ENCODE measurements at regions not wholly inside any gene's neighbourhood (a gene's known extent, or its start where the extent isn't known, plus 50 kb on each side); places are given as distances from the start of the nearest gene placed in this dataset.

DNA sequence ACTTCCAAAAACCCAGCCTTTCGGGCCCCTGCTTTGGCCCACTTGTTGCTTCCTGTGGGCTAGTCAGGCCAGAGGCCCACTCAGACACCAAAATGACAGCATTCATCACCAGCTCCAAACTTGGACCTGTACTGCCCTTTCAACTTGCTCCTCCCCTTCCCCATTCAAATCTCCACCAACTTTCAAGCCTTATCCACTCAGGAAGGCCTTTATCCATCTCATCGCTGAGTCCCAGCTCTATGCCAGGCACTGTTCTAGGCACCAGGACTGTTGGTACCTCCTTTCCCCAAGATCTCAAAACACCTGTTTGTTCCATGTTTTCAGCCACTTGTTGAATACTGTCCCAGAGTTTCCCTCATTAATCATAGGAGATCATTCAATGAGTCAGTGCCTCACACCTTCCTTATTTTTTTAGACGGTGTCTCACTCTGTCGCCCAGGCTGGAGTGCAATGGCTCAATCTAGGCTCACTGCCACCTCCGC lies 1011.4 kb downstream of the UQCRFS1 start:
- DNase-seq (no peak), ATAC-seq (no peak)
- Mint-ChIP-seq H3K4me3 (no peak overlapping the region), H3K9me3 (ENCODE audit: insufficient read depth) (peaks cover 13% of the 10 kb centered on the region), H3K4me1 (ENCODE audit: low read depth) (no peaks in the 10 kb centered on the region), H3K27ac (no peak overlapping the region), H3K27me3 (ENCODE audit: low read depth) (no peaks in the 10 kb centered on the region), H3K36me3 (ENCODE audit: low read depth) (no peaks in the 10 kb centered on the region)
- CTCF ChIA-PET = no interaction called here
- POLR2A ChIA-PET = no interaction called here

DNA sequence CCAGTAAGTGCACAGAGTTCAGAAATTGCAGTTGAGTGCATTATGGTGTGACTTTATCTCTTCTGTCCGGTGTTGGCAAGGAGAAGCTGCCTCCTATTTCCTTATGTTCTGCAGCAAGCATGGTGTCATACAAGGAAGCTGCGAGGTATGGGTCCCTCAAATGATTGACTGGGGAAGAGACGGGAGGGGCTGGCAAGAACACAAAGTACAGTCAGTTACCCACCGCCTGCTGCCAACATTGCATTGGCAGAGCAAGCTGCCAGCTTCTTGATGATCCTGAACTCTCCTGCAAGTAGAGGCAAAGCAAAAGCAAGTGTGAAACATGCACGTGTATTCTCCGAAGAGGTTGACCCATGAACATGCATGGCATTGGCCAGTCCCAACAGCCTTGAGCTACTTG lies 1013.6 kb downstream of the UQCRFS1 start:
- Mint-ChIP-seq H3K27me3 (ENCODE audit: low read depth) (no peaks in the 10 kb centered on the region), H3K36me3 (ENCODE audit: low read depth) (no peaks in the 10 kb centered on the region), H3K4me3 (no peak overlapping the region), H3K4me1 (ENCODE audit: low read depth) (no peaks in the 10 kb centered on the region), H3K27ac (no peak overlapping the region), H3K9me3 (ENCODE audit: insufficient read depth) (peaks cover 13% of the 10 kb centered on the region)
- ATAC-seq (no peak), DNase-seq (no peak)
- POLR2A ChIA-PET = no interaction called here
- CTCF ChIA-PET = no interaction called here

DNA sequence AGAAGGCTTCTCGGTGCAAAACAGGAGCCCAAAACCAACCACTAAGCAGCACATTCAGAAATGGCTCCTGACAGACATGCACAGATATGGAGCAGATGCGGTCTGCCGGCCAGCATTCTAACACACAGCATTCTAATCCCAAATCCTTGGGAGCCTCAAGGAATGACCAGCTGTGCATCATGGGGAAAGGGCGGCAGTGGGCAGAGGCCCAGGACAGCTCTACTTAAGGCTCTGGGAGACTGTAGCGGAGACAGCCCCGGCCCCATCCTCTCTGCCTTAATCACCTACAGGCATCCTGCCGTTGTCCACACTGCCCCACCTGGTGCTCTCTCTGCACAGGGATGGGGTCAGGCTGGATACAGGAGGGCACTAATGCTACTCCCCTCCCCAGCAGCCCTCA lies 1016.0 kb downstream of the UQCRFS1 start:
- CTCF ChIA-PET = no interaction called here
- no peak for ATAC-seq

DNA sequence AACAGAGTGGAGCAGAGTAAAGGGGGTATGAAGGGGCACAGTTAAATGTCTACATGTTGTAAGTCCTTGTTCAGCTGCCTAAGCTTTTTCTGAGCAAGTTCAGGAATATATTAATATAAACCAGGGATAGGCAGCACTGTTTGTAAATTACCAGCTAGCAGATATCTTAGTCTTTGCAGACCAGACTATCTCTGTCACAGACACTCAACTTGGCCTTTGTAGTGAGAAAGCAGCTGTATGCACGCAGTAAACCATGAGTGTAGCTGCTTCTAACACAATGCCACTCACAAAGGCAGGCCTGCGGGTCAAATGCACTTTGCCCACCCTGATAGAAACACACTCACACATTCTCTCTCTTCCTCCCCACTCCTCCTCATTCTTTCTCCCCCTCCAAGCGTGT lies 1016.9 kb downstream of the UQCRFS1 start:
- POLR2A ChIA-PET = no interaction called here

More for the DNA sequence above, 1016.0 kb downstream of the UQCRFS1 start:
- Mint-ChIP-seq H3K9me3 (ENCODE audit: insufficient read depth) (no peaks in the 10 kb centered on the region), H3K27ac (no peak overlapping the region), H3K4me3 (no peak overlapping the region), H3K4me1 (ENCODE audit: low read depth) (no peaks in the 10 kb centered on the region), H3K27me3 (ENCODE audit: low read depth) (no peaks in the 10 kb centered on the region), H3K36me3 (ENCODE audit: low read depth) (no peaks in the 10 kb centered on the region)
- POLR2A ChIA-PET = no interaction called here
- no peak for DNase-seq

DNA sequence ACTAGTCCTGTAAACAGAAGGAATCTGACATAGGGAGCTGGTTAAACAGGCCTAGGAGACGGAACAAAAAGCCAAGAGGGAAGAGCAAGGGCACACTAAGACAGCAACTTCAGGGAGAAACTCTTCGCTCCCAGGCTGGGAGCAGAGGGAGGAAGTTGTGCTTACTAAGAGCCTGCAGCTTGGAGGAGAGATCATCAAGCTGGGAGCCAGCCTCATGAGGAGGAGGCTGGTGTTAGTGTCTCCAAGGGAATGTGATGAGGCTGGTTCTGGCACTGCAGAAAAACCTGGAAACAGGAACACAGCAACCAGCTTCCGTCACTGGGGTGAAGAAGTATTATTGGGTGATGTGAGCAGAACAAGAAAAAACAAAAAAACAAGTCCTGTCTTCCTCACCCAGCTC lies 1027.3 kb downstream of the UQCRFS1 start:
- Mint-ChIP-seq H3K4me1 (ENCODE audit: low read depth) (no peaks in the 10 kb centered on the region), H3K36me3 (ENCODE audit: low read depth) (no peaks in the 10 kb centered on the region), H3K27me3 (ENCODE audit: low read depth) (no peaks in the 10 kb centered on the region), H3K27ac (no peak overlapping the region), H3K4me3 (no peak overlapping the region), H3K9me3 (ENCODE audit: insufficient read depth) (peaks cover 9% of the 10 kb centered on the region)
- DNase-seq (no peak), ATAC-seq (no peak)
- ChIA-PET CTCF (no interaction called here), POLR2A (no interaction called here)

More for the DNA sequence above, 1016.9 kb downstream of the UQCRFS1 start:
- Mint-ChIP-seq H3K36me3 (ENCODE audit: low read depth) (no peaks in the 10 kb centered on the region), H3K27ac (no peak overlapping the region), H3K4me1 (ENCODE audit: low read depth) (no peaks in the 10 kb centered on the region), H3K4me3 (no peak overlapping the region), H3K27me3 (ENCODE audit: low read depth) (no peaks in the 10 kb centered on the region), H3K9me3 (ENCODE audit: insufficient read depth) (peaks cover 3% of the 10 kb centered on the region)
- CTCF ChIA-PET = no interaction called here
- DNase-seq (no peak), ATAC-seq (no peak)

DNA sequence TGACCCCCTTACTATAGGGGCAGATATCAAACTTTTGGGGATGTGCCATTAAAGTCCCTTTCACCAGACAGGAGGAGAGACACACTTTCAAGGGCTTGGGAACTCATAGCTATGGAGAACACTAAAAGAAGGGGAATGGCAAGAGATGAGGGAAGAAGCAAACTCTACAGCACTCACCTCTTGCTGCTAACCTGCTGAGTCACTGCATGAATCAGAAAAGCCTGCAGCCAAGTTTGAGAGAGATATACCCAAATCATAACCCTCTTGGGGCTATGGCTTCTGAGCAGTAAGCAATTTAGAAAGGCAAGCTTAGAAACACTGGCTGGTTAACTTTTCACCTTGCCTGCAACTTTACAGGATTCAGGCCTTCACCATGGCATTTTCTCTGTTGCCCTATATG lies 1028.0 kb downstream of the UQCRFS1 start:
- no peaks in the 10 kb centered on the region for H3K27me3 Mint-ChIP-seq (ENCODE audit: low read depth)

DNA sequence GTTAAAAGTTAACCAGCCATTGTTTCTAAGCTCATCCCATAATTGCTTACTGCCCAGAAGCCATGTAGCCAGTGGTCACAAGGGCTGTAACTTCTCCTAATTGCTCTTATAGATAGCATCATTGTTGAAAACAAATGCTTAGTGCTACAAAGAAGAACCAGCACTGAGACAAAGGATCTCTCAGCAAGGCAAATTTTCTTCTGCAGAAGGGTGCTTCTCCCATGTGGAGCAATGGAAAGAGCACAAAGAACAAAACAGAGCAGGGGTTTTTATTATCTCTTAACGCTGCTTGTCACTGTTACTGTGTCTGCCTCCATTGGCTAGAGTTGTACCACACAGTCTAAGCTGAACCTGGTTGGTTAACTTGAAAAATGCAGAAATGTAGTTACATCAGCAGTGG lies 1036.8 kb downstream of the UQCRFS1 start:
- CTCF ChIA-PET = no interaction called here
- no peaks in the 10 kb centered on the region for H3K36me3 Mint-ChIP-seq (ENCODE audit: low read depth)
- peaks cover 20% of the 10 kb centered on the region for H3K9me3 Mint-ChIP-seq (ENCODE audit: insufficient read depth)

More for the DNA sequence above, 1028.0 kb downstream of the UQCRFS1 start:
- Mint-ChIP-seq H3K4me3 (no peak overlapping the region), H3K27ac (no peak overlapping the region), H3K36me3 (ENCODE audit: low read depth) (no peaks in the 10 kb centered on the region), H3K9me3 (ENCODE audit: insufficient read depth) (peaks cover 9% of the 10 kb centered on the region), H3K4me1 (ENCODE audit: low read depth) (no peaks in the 10 kb centered on the region)
- ATAC-seq = no peak
- DNase-seq = no peak
- ChIA-PET CTCF (interaction anchor here (0.6 kb wide), 1 partner anchor 399 kb away, joined by 3 read pairs; no protein-coding TSS in a partner anchor), POLR2A (no interaction called here)

DNA sequence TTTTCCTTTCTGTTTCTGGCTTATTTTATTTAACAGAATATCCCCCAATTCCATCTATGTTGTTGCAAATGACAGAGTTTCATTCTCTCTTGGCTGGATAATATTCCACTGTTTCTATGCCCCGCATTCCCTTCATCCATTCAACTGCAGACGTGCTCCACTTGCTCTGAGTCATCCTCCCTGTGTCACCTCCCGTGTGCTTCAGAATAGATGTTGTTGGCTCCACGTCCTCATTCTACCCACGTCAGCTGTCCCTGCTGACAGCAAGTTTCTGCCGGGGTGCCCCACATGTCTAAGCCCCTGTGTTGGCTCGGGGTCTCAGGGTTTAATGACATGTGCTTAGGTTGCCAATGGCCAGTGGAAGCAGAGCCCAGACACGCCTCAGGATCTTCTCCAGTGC lies 1041.0 kb downstream of the UQCRFS1 start:
- CTCF ChIA-PET = no interaction called here
- no peaks in the 10 kb centered on the region for H3K4me1 Mint-ChIP-seq (ENCODE audit: low read depth)
- no peak overlapping the region for H3K4me3 Mint-ChIP-seq
- DNase-seq = no peak
- H3K36me3 Mint-ChIP-seq (ENCODE audit: low read depth) = no peaks in the 10 kb centered on the region
- peaks cover 21% of the 10 kb centered on the region for H3K9me3 Mint-ChIP-seq (ENCODE audit: insufficient read depth)
- POLR2A ChIA-PET = no interaction called here
- H3K27me3 Mint-ChIP-seq (ENCODE audit: low read depth) = no peaks in the 10 kb centered on the region
- no peak for ATAC-seq
- H3K27ac Mint-ChIP-seq = no peak overlapping the region

More for the DNA sequence above, 1036.8 kb downstream of the UQCRFS1 start:
- ATAC-seq = no peak
- no peaks in the 10 kb centered on the region for H3K27me3 Mint-ChIP-seq (ENCODE audit: low read depth)
- no peak overlapping the region for H3K27ac Mint-ChIP-seq
- no peak for DNase-seq
- H3K4me3 Mint-ChIP-seq = no peak overlapping the region
- H3K4me1 Mint-ChIP-seq (ENCODE audit: low read depth) = no peaks in the 10 kb centered on the region
- POLR2A ChIA-PET = no interaction called here

DNA sequence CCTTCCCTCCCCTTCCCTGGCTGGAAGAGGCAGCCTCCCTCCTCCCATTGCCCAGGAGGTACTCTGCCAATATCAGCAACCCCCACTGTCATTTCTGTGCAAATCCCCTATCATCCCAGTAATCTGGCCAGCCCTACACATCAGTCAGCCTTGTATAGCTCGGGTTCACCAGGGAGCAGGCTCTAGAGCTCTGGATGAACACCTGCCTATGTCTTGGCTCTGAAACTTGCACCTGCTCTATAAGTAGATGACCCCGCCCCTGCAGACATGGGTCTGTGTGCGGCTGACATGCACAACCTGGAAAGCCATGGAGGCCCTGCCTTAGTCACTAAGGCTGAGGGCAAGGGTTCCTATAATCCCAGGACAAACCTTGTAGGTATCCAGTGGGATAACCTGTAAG lies 1042.9 kb downstream of the UQCRFS1 start:
- ATAC-seq = no peak
- H3K4me1 Mint-ChIP-seq (ENCODE audit: low read depth) = no peaks in the 10 kb centered on the region
- H3K27me3 Mint-ChIP-seq (ENCODE audit: low read depth) = no peaks in the 10 kb centered on the region
- no peak overlapping the region for H3K4me3 Mint-ChIP-seq
- H3K27ac Mint-ChIP-seq = no peak overlapping the region
- peaks cover 18% of the 10 kb centered on the region for H3K9me3 Mint-ChIP-seq (ENCODE audit: insufficient read depth)
- no peaks in the 10 kb centered on the region for H3K36me3 Mint-ChIP-seq (ENCODE audit: low read depth)
- CTCF ChIA-PET = no interaction called here
- DNase-seq = no peak
- POLR2A ChIA-PET = no interaction called here

DNA sequence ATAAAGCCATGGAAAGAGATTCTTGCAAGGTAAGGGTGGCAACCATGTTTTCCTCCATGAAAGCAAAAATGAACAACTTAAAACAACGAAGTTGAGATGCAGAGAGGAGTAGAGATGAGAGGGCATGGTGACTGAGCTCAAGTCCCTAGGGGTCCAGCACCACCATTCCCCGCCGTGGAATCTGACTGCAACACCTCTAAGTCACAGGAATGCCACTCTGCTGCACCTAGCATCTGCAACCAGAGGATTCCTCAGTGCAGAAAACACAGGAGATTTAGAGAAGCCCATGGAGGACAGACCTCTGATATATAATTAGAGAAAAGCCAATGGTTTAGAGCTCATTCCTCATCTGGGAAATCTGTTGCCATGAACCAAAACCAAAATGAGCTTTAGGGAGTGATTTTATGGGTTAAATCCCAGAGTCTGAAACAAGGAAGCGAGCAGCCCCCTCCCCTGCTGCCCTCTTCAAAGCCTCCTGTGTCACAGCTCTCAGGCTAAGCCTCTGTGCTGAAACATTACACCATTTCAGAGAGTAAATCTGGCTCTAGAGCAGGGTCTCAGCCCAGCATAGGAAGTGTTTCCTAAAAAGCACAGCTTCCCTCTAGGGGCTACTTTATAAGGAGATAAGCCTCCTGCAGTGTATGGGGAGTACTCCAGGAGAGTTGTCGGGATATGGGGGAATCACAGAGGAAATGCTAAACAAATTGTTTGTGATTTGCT lies 1043.6 kb downstream of the UQCRFS1 start:
- no peaks in the 10 kb centered on the region for H3K27me3 Mint-ChIP-seq (ENCODE audit: low read depth)
- H3K9me3 Mint-ChIP-seq (ENCODE audit: insufficient read depth) = peaks cover 18% of the 10 kb centered on the region
- DNase-seq (no peak), ATAC-seq (no peak)
- no peaks in the 10 kb centered on the region for H3K36me3 Mint-ChIP-seq (ENCODE audit: low read depth)
- no peak overlapping the region for H3K4me3 Mint-ChIP-seq
- no peaks in the 10 kb centered on the region for H3K4me1 Mint-ChIP-seq (ENCODE audit: low read depth)
- no peak overlapping the region for H3K27ac Mint-ChIP-seq
- CTCF ChIA-PET = no interaction called here
- POLR2A ChIA-PET = no interaction called here

DNA sequence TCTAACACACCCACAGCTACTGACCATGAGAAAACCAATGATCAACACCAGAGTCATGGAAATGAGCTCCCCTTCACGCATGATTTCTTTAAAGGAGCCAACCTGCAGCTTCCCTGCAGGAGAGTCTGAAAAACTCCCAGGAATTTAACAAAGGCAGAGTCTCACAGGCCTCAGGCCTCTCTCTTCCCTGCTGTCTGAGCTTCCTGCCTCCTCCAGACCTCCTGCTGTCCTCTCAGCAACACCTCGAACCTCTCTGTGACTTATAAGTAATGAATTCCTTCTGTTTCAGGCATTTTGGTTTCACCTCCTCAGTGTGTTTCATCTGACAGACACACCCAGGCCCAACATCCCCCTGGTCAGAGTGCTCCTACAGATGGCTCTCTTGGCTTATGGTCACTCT lies 1044.4 kb downstream of the UQCRFS1 start:
- no peak overlapping the region for H3K27ac Mint-ChIP-seq
- H3K4me1 Mint-ChIP-seq (ENCODE audit: low read depth) = no peaks in the 10 kb centered on the region
- ChIA-PET POLR2A (no interaction called here), CTCF (no interaction called here)
- H3K9me3 Mint-ChIP-seq (ENCODE audit: insufficient read depth) = peaks cover 18% of the 10 kb centered on the region
- no peaks in the 10 kb centered on the region for H3K36me3 Mint-ChIP-seq (ENCODE audit: low read depth)
- DNase-seq = no peak
- ATAC-seq = no peak
- H3K4me3 Mint-ChIP-seq = no peak overlapping the region
- H3K27me3 Mint-ChIP-seq (ENCODE audit: low read depth) = no peaks in the 10 kb centered on the region

DNA sequence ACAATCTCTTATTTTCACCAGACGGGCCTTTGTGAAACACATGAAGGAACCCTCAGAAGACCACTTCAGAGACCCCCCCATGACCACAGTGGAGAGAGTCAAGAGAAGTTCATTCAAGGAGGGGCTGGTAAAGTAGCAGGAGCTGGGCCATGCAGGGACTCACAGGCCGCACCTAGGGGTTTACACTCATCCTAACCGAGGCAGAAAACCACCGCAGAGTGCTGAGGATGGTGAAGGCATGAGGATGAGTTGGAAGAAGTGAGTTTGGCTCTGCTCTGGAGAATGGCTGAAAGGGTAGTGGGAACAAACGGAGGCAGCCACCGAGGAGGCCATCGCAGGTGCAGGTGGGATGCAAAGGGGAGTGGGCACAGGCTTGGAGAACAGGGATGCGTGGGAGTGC lies 1046.9 kb downstream of the UQCRFS1 start:
- Mint-ChIP-seq H3K9me3 (ENCODE audit: insufficient read depth) (peaks cover 5% of the 10 kb centered on the region), H3K27me3 (ENCODE audit: low read depth) (no peaks in the 10 kb centered on the region), H3K4me3 (no peak overlapping the region), H3K36me3 (ENCODE audit: low read depth) (no peaks in the 10 kb centered on the region), H3K4me1 (ENCODE audit: low read depth) (no peaks in the 10 kb centered on the region), H3K27ac (no peak overlapping the region)
- ChIA-PET POLR2A (no interaction called here), CTCF (no interaction called here)
- ATAC-seq (no peak), DNase-seq (no peak)

DNA sequence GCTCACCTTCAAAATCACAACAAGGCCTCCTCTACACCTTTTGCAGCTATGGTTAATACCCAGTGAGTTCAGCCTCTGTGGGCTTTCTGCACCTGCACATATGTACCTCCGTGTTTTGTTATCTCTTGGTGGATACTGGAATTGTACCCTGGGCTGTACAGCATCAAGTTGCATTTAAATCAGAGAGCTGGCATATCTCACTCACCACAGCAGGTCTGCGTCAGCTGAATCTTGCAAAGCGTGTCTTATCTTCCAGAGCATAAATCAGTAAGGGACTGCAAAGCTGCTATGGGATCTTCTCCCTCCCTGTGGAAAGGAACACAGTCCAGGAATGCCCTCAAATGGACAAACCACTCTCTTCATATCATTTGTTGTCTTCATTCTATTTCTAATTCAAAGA lies 1048.7 kb downstream of the UQCRFS1 start:
- Mint-ChIP-seq H3K4me1 (ENCODE audit: low read depth) (no peaks in the 10 kb centered on the region), H3K36me3 (ENCODE audit: low read depth) (no peaks in the 10 kb centered on the region), H3K9me3 (ENCODE audit: insufficient read depth) (peaks cover 9% of the 10 kb centered on the region), H3K27ac (no peak overlapping the region), H3K4me3 (no peak overlapping the region), H3K27me3 (ENCODE audit: low read depth) (no peaks in the 10 kb centered on the region)
- ATAC-seq = no peak
- CTCF ChIA-PET = no interaction called here
- DNase-seq = no peak
- POLR2A ChIA-PET = no interaction called here

Measured in activated CD8-positive, alpha-beta T cell treated with anti-CD3 and anti-CD28 coated beads, Interleukin-2, amount 10 ng/mL, durations not matched to agents 7 days and 5 days (primary cell).